H9 (cell line): ENCODE measurements at regions not wholly inside any gene's neighbourhood (a gene's known extent, or its start where the extent isn't known, plus 50 kb on each side); places are given as distances from the start of the nearest gene placed in this dataset.
"Not testable (repeated sequence)": the region's sequence is repeated elsewhere in the genome, so short reads cannot be mapped to it uniquely, and the experiment has no call there.

ENCODE experiments used
- DNase-seq: peaks from one replicate; pipeline ENCODE4 v3.0.0-alpha.2; 2017
- H2AFZ ChIP-seq: one replicate; pipeline ENCODE4 v1.6.1; 2013; ENCODE audit warnings: mild to moderate bottlenecking, low read length, control low read depth, moderate library complexity
- H2AK5ac ChIP-seq: 2 replicates; pipeline ENCODE4 v1.6.1; 2013; ENCODE audit warnings: low read length, control low read depth, mixed read lengths; ENCODE audit not compliant: insufficient read length
- H2BK120ac ChIP-seq: one replicate; pipeline ENCODE4 v1.6.1; 2013; ENCODE audit warnings: low read depth, mild to moderate bottlenecking, low read length, control low read depth, inconsistent platforms; ENCODE audit not compliant: poor library complexity, severe bottlenecking
- H2BK12ac ChIP-seq: 2 replicates; pipeline ENCODE4 v1.6.1; 2013; ENCODE audit warnings: low read length, control low read depth, mixed read lengths, low read depth; ENCODE audit not compliant: insufficient read length
- H2BK15ac ChIP-seq: 2 replicates; pipeline ENCODE4 v1.6.1; 2013; ENCODE audit warnings: low read depth, low read length, control low read depth
- H2BK20ac ChIP-seq: one replicate; pipeline ENCODE4 v1.6.1; 2013; ENCODE audit warnings: low read depth, mild to moderate bottlenecking, low read length, control low read depth, inconsistent platforms; ENCODE audit not compliant: poor library complexity, severe bottlenecking
- H2BK5ac ChIP-seq: 2 replicates; pipeline ENCODE4 v1.6.1; 2013; ENCODE audit warnings: low read length, control low read depth, mixed read lengths; ENCODE audit not compliant: insufficient read length
- H3K14ac ChIP-seq: 2 replicates; pipeline ENCODE4 v1.6.1; 2013; ENCODE audit warnings: low read length, control low read depth; ENCODE audit not compliant: insufficient read depth
- H3K18ac ChIP-seq: 2 replicates; pipeline ENCODE4 v1.6.1; 2013; ENCODE audit warnings: low read depth, mild to moderate bottlenecking, mixed read lengths, low read length, control low read depth; ENCODE audit not compliant: insufficient read length
- H3K23ac ChIP-seq: 2 replicates; pipeline ENCODE4 v1.6.1; 2013; ENCODE audit warnings: low read length, control low read depth, mixed read lengths, low read depth; ENCODE audit not compliant: insufficient read length
- H3K23me2 ChIP-seq: 2 replicates; pipeline ENCODE4 v1.6.1; 2013; ENCODE audit warnings: low read depth, mild to moderate bottlenecking, mixed read lengths, low read length, control low read depth; ENCODE audit not compliant: insufficient read length, poor library complexity, severe bottlenecking
- H3K27ac ChIP-seq: 2 replicates; pipeline ENCODE4 v1.5.1; 2013; ENCODE audit warnings: low read length, control low read depth, mixed read lengths, low read depth; ENCODE audit not compliant: insufficient read length
- H3K27me3 ChIP-seq: 2 replicates; pipeline ENCODE4 v1.6.1; 2013; ENCODE audit warnings: low read length, control low read depth, inconsistent platforms; ENCODE audit not compliant: insufficient read depth
- H3K4ac ChIP-seq: 2 replicates; pipeline ENCODE4 v1.6.1; 2013; ENCODE audit warnings: low read depth, mild to moderate bottlenecking, control low read depth, inconsistent platforms, low read length, moderate library complexity
- H3K4me1 ChIP-seq: 2 replicates; pipeline ENCODE4 v1.6.1; 2013; ENCODE audit warnings: low read length, control low read depth, inconsistent platforms; ENCODE audit not compliant: insufficient read depth
- H3K4me2 ChIP-seq: 2 replicates; pipeline ENCODE4 v1.6.1; 2013; ENCODE audit warnings: low read length, control low read depth, mixed read lengths; ENCODE audit not compliant: insufficient read length, insufficient read depth
- H3K56ac ChIP-seq: 2 replicates; pipeline ENCODE4 v1.6.1; 2013; ENCODE audit warnings: low read depth, mild to moderate bottlenecking, mixed read lengths, low read length, control low read depth; ENCODE audit not compliant: insufficient read length
- H3K79me1 ChIP-seq: 2 replicates; pipeline ENCODE4 v1.6.1; 2013; ENCODE audit warnings: low read depth, mild to moderate bottlenecking, moderate library complexity, low read length, control low read depth, inconsistent platforms; ENCODE audit not compliant: insufficient read depth, poor library complexity, severe bottlenecking
- H3K79me2 ChIP-seq: 2 replicates; pipeline ENCODE4 v1.6.1; 2013; ENCODE audit warnings: low read length, control low read depth, inconsistent platforms; ENCODE audit not compliant: insufficient read depth
- H3K9ac ChIP-seq: 2 replicates; pipeline ENCODE4 v1.6.1; 2013; ENCODE audit warnings: low read length, control low read depth, mixed read lengths; ENCODE audit not compliant: insufficient read length; ENCODE audit errors: extremely low read depth
- H3K9me3 ChIP-seq: one replicate; pipeline ENCODE4 v1.6.1; 2013; ENCODE audit warnings: low read depth, low read length, inconsistent platforms; ENCODE audit not compliant: control insufficient read depth
- H3T11ph ChIP-seq: one replicate; pipeline ENCODE4 v1.6.1; 2013; ENCODE audit warnings: mild to moderate bottlenecking, low read length, control low read depth, inconsistent platforms
- H4K20me1 ChIP-seq: one replicate; pipeline ENCODE4 v1.6.1; 2013; ENCODE audit not compliant: control insufficient read depth, insufficient read length, insufficient read depth
- H4K5ac ChIP-seq: 2 replicates; pipeline ENCODE4 v1.6.1; 2013; ENCODE audit warnings: low read depth, mild to moderate bottlenecking, mixed read lengths, low read length, control low read depth; ENCODE audit not compliant: insufficient read length
- H4K8ac ChIP-seq: replicated peaks from 2 replicates; pipeline ENCODE4 v1.6.1; 2013; ENCODE audit warnings: low read length, control low read depth, mixed read lengths, low read depth; ENCODE audit not compliant: insufficient read length
- H4K91ac ChIP-seq: 2 replicates; pipeline ENCODE4 v1.6.1; 2013; ENCODE audit warnings: low read depth, mild to moderate bottlenecking, moderate library complexity, mixed read lengths, low read length, control low read depth; ENCODE audit not compliant: insufficient read length
- H3K27ac Mint-ChIP-seq, 3 experiments: 2 replicates in 2 of 3; 3 replicates in 1 of 3; pipeline ENCODE4 v1.8.0; 2020 to 2021; ENCODE audit warnings: mixed read lengths in 3 of 3, mild to moderate bottlenecking in 1 of 3, moderate library complexity in 1 of 3
- H3K27me3 Mint-ChIP-seq: 2 replicates; pipeline ENCODE4 v1.8.0; 2021; ENCODE audit warnings: low read depth, mild to moderate bottlenecking, moderate library complexity, mixed read lengths
- H3K36me3 Mint-ChIP-seq, 3 experiments: 2 replicates in 2 of 3; 3 replicates in 1 of 3; pipeline ENCODE4 v1.8.0; 2020 to 2021; ENCODE audit warnings: low read depth in 3 of 3, mixed read lengths in 3 of 3; ENCODE audit not compliant: insufficient read depth in 1 of 3
- H3K4me1 Mint-ChIP-seq, 2 experiments: 2 replicates each; pipeline ENCODE4 v1.8.0; 2020; ENCODE audit warnings: mixed read lengths in 2 of 2
- H3K4me3 Mint-ChIP-seq, 2 experiments: 2 replicates in 1 of 2; 3 replicates in 1 of 2; pipeline ENCODE4 v1.8.0; 2020 to 2021; ENCODE audit warnings: mild to moderate bottlenecking in 2 of 2, mixed read lengths in 2 of 2, moderate library complexity in 1 of 2
- H3K9me3 Mint-ChIP-seq, 2 experiments: 2 replicates in 1 of 2; 3 replicates in 1 of 2; pipeline ENCODE4 v1.8.0; 2020; ENCODE audit warnings: mild to moderate bottlenecking in 2 of 2, mixed read lengths in 2 of 2, moderate library complexity in 1 of 2
- WGBS: extraction: QIAGEN DNeasy Blood & Tissue Kit; methylation state at CpG from one replicate; pipeline ENCODE4 v1.1.7; 2013; ENCODE audit warnings: missing lambda C conversion rate, low lambda C conversion rate, mixed read lengths; ENCODE audit not compliant: insufficient read length; ENCODE audit errors: extremely low coverage; 5-methylcytosine and 5-hydroxymethylcytosine counted together
- TF ChIP-seq, protein P1 (sequence below): fragments of 200-600 bp; sonication (generic); conservative IDR thresholded peaks from 3 replicates; pipeline ENCODE4 v1.8.0; 2021; ENCODE audit warnings: antibody characterized with exemption, mild to moderate bottlenecking

DNA sequence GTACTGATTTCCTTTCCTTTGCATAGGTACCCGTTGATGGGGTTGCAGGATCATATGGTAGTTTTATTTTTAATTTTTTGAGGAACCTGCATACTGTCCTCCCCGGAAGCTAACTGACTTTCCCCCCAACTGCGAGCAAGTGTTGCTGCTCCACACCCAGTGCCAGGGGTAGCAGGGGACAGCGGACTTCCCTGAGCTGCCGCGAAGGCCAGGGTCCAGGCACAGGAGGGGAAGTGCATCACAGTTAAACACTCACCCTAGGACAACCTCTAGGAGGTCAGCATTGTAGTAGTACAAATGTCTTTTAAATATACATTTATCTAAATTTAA lies 201.7 kb downstream of the NPIPB11 start:
- H4K20me1 ChIP-seq: no peaks in the 10 kb centered on the region
- no peak overlapping the region for H2BK120ac ChIP-seq
- H2BK20ac ChIP-seq: no peak overlapping the region
- H3K79me1 ChIP-seq: no peaks in the 10 kb centered on the region
- Mint-ChIP-seq H3K27ac (no peak overlapping the region), H3K36me3 (no peaks in the 10 kb centered on the region; a peak in 2 of 7 replicates), H3K4me3 (no peak overlapping the region), H3K27me3 (peaks cover 52% of the 10 kb centered on the region), H3K4me1 (peaks cover 14 to 20% of the 10 kb centered on the region in 2 experiments), H3K9me3 (peaks cover 9 to 11% of the 10 kb centered on the region in 2 experiments)
- TF ChIP-seq, protein P1, sequence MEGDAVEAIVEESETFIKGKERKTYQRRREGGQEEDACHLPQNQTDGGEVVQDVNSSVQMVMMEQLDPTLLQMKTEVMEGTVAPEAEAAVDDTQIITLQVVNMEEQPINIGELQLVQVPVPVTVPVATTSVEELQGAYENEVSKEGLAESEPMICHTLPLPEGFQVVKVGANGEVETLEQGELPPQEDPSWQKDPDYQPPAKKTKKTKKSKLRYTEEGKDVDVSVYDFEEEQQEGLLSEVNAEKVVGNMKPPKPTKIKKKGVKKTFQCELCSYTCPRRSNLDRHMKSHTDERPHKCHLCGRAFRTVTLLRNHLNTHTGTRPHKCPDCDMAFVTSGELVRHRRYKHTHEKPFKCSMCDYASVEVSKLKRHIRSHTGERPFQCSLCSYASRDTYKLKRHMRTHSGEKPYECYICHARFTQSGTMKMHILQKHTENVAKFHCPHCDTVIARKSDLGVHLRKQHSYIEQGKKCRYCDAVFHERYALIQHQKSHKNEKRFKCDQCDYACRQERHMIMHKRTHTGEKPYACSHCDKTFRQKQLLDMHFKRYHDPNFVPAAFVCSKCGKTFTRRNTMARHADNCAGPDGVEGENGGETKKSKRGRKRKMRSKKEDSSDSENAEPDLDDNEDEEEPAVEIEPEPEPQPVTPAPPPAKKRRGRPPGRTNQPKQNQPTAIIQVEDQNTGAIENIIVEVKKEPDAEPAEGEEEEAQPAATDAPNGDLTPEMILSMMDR: no peak
- no CpG with 5 or more reads among the region's 6 CpGs for WGBS
- H3K79me2 ChIP-seq: no peaks in the 10 kb centered on the region
- no peak overlapping the region for H2AK5ac ChIP-seq
- H3K9ac ChIP-seq: no peak overlapping the region
- H3K27me3 ChIP-seq: no peaks in the 10 kb centered on the region
- no peak overlapping the region for H4K5ac ChIP-seq
- H4K91ac ChIP-seq: no peak overlapping the region
- no peaks in the 10 kb centered on the region for H3K23me2 ChIP-seq
- no peak overlapping the region for H3K27ac ChIP-seq
- H3K56ac ChIP-seq: no peak overlapping the region
- H3K4ac ChIP-seq: no peak overlapping the region
- no peak overlapping the region for H3T11ph ChIP-seq
- H2BK5ac ChIP-seq: no peak overlapping the region
- H3K23ac ChIP-seq: no peak overlapping the region
- no peak overlapping the region for H3K14ac ChIP-seq
- H2BK12ac ChIP-seq: no peak overlapping the region
- no peak overlapping the region for H2AFZ ChIP-seq
- no peak overlapping the region for H2BK15ac ChIP-seq
- H4K8ac ChIP-seq: no peak overlapping the region
- no peaks in the 10 kb centered on the region for H3K4me1 ChIP-seq
- no peaks in the 10 kb centered on the region for H3K9me3 ChIP-seq
- no peak overlapping the region for H3K4me2 ChIP-seq
- peak; percentile 1 for DNase-seq
- no peak overlapping the region for H3K18ac ChIP-seq

DNA sequence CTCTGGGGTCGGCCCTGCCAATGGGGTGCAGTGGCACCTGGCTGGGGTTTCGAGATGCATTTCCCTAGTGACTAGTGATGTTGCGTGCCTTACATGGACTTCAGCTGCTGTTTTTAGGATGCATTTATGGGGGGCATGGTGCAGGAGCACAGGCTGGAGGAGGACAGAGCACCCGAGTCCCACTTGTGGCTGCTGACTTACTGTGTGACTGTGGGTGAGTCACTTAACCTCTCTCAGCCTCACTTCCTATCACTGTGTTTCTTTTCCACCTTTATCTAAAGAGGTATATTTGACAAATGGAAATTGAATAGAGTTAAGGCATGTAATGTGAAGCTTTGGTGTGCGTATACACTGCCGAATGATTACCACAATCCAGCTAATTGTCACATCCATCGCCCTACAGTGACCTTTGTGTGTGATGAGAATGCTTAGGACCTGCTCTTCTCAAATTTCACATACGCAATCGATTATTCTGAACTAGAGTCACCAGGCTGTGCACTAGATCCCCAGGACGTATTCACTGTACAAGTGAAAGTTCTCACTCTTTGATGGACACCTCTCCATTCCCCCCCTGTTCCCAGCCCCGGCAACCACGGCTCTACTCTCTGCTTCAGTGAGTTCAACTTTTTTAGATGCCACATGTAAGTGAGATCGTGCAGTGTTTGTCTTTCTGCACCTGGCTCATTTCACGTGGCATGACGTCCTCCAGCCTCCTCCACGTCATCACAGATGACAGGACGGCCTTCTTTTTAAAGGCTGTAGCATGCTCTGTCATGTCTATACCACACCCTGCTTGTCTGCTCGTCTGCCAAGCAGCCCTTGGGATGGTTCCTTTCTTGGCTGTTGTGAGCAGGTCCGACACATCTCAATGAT lies 202.3 kb downstream of the NPIPB11 start:
- H2AK5ac ChIP-seq, H3K4me3 Mint-ChIP-seq, H2BK20ac ChIP-seq, H3K79me2 ChIP-seq, H3K18ac ChIP-seq, H3K23me2 ChIP-seq, H2BK15ac ChIP-seq, H3K27ac Mint-ChIP-seq, H3K9ac ChIP-seq, H3K4ac ChIP-seq, H3K56ac ChIP-seq, H3K23ac ChIP-seq, H4K20me1 ChIP-seq, H2BK12ac ChIP-seq, H3K14ac ChIP-seq, H3K79me1 ChIP-seq, H3K9me3 ChIP-seq, H3K27me3 ChIP-seq, H2BK120ac ChIP-seq, H3K36me3 Mint-ChIP-seq, H4K8ac ChIP-seq, H2AFZ ChIP-seq, H3K27ac ChIP-seq, H3K4me2 ChIP-seq, H2BK5ac ChIP-seq, H3T11ph ChIP-seq, H4K5ac ChIP-seq, H3K4me1 ChIP-seq, H4K91ac ChIP-seq: not testable (repeated sequence)
- DNase-seq: peak; percentile 7
- no CpG with 5 or more reads among the region's 19 CpGs for WGBS
- H3K9me3 Mint-ChIP-seq: peaks cover 9 to 11% of the 10 kb centered on the region in 2 experiments
- peaks cover 14 to 20% of the 10 kb centered on the region in 2 experiments for H3K4me1 Mint-ChIP-seq
- H3K27me3 Mint-ChIP-seq: peaks cover 52% of the 10 kb centered on the region
